Aorta (tissue), 5 donors: ENCODE measurements at regions not wholly inside any gene's neighbourhood (a gene's known extent, or its start where the extent isn't known, plus 50 kb on each side); places are given as distances from the start of the nearest gene placed in this dataset.

ENCODE experiments used
- ATAC-seq: fragments of 200-7000 bp; cut with Tn5 transposase; one replicate; pipeline ENCODE4 v1.9.1; 2022; ENCODE audit warnings: moderate library complexity; ENCODE audit not compliant: low FRiP score
- DNase-seq, 2 donors: peaks; one replicate each; pipeline ENCODE4 v3.0.0-alpha.2; 2020
- H3K27ac ChIP-seq, 2 donors: one replicate each; pipeline ENCODE4 v1.5.1; 2013; ENCODE audit warnings: low read length in 2 of 2, mild to moderate bottlenecking in 2 of 2, moderate library complexity in 2 of 2, control low read depth in 1 of 2, inconsistent platforms in 1 of 2, low read depth in 1 of 2
- H3K27me3 ChIP-seq, 2 donors: one replicate each; pipeline ENCODE4 v1.6.1; 2013; ENCODE audit warnings: control low read depth in 1 of 2, low read length in 1 of 2, mild to moderate bottlenecking in 1 of 2, moderate library complexity in 1 of 2; ENCODE audit not compliant: insufficient read depth in 2 of 2, control insufficient read depth in 1 of 2
- H3K36me3 ChIP-seq, 2 donors: one replicate each; pipeline ENCODE4 v1.6.1; 2013; ENCODE audit warnings: control low read depth in 1 of 2, low read length in 1 of 2, mild to moderate bottlenecking in 1 of 2; ENCODE audit not compliant: insufficient read depth in 2 of 2, control insufficient read depth in 1 of 2
- H3K4me1 ChIP-seq, 2 donors: one replicate each; pipeline ENCODE4 v1.6.1; 2013; ENCODE audit warnings: low read length in 2 of 2, control low read depth in 1 of 2, mild to moderate bottlenecking in 1 of 2, moderate library complexity in 1 of 2; ENCODE audit not compliant: insufficient read depth in 2 of 2, control insufficient read depth in 1 of 2
- H3K4me3 ChIP-seq, 2 donors: one replicate each; pipeline ENCODE4 v1.5.1; 2013; ENCODE audit warnings: low read length in 2 of 2, control low read depth in 1 of 2, mild to moderate bottlenecking in 1 of 2
- H3K9me3 ChIP-seq: one replicate; pipeline ENCODE4 v1.6.1; 2013; ENCODE audit warnings: mild to moderate bottlenecking, low read length; ENCODE audit not compliant: control insufficient read depth
- WGBS, 2 donors: extraction: QIAGEN DNeasy Blood & Tissue Kit; methylation state at CpG; one replicate each; pipeline ENCODE4 v1.1.7; 2013; 5-methylcytosine and 5-hydroxymethylcytosine counted together
- intact Hi-C, 2 donors: fragments of 100-400 bp; cut with DNase I; formaldehyde crosslinking; loops; one replicate each; pipeline versions ENCODE4 v1.14.2 to v1.15.0; 2022
- donor health status: healthy with polysubstance abuse.
- donor health status: Bipolar disorder and iron deficiency.
- donor health status: DM: no; HTN: no; CAD: no.
- donor health status: DM: no; HTN: no; CAD: no.
- donor health status: DM: yes; HTN: yes; CAD: no.

- Histone ChIP-seq H3K36me3 (no peaks in the 10 kb centered on the region), H3K27ac (no peak overlapping the region), H3K27me3 (no peaks in the 10 kb centered on the region), H3K9me3 (no peaks in the 10 kb centered on the region), H3K4me3 (no peak overlapping the region), H3K4me1 (peaks cover 2 to 5% of the 10 kb centered on the region in 2 donors)
- 78 to 82% methylated on average over 7 of the region's 7 CpGs for WGBS, 2 donors
- intact Hi-C loops, result no loop called here
- DNase-seq (no peak), ATAC-seq (no peak)
Measured at GRCh38 chr2:215777465-215778044, 235.8 kb downstream of the MREG start.

GRCh38 chr2:215775106-215775505 lies 238.2 kb downstream of the MREG start:
- intact Hi-C loops, result no loop called here
- 46 to 55% methylated on average over 4 of the region's 4 CpGs for WGBS, 2 donors

GRCh38 chr2:215773728-215774127 lies 239.6 kb downstream of the MREG start:
- intact Hi-C loops, result no loop called here
- no peak overlapping the region for H3K27ac ChIP-seq
- peak in 1 of 2 donors; percentile 76 for DNase-seq
- ATAC-seq, result peak; percentile 67
- WGBS, 2 donors, result 51 to 54% methylated on average over 2 of the region's 2 CpGs
- H3K4me3 ChIP-seq, result no peak overlapping the region
- no peaks in the 10 kb centered on the region for H3K9me3 ChIP-seq
- no peaks in the 10 kb centered on the region for H3K27me3 ChIP-seq
- no peaks in the 10 kb centered on the region for H3K36me3 ChIP-seq
- H3K4me1 ChIP-seq, result peaks cover 9 to 15% of the 10 kb centered on the region in 2 donors

More at GRCh38 chr2:215775106-215775505, 238.2 kb downstream of the MREG start:
- H3K9me3 ChIP-seq, result no peaks in the 10 kb centered on the region
- no peak overlapping the region for H3K4me3 ChIP-seq
- no peaks in the 10 kb centered on the region for H3K27me3 ChIP-seq
- DNase-seq (no peak), ATAC-seq (no peak)
- peaks cover 9 to 15% of the 10 kb centered on the region in 2 donors for H3K4me1 ChIP-seq
- no peaks in the 10 kb centered on the region for H3K36me3 ChIP-seq
- no peak overlapping the region for H3K27ac ChIP-seq

- Histone ChIP-seq H3K36me3 (no peaks in the 10 kb centered on the region), H3K4me3 (no peak overlapping the region), H3K27me3 (no peaks in the 10 kb centered on the region), H3K9me3 (peaks cover 3% of the 10 kb centered on the region), H3K4me1 (peaks cover 9 to 15% of the 10 kb centered on the region in 2 donors), H3K27ac (no peak overlapping the region)
- ATAC-seq, result no peak
- WGBS, 2 donors, result 27 to 36% methylated on average over 5 of the region's 5 CpGs
- intact Hi-C loops, result no loop called here
- no peak for DNase-seq
Measured at GRCh38 chr2:215772634-215773563, 240.5 kb downstream of the MREG start.

GRCh38 chr2:215772003-215772402 lies 241.3 kb downstream of the MREG start:
- ATAC-seq (no peak), DNase-seq (no peak)
- no peaks in the 10 kb centered on the region for H3K27me3 ChIP-seq
- no peaks in the 10 kb centered on the region for H3K36me3 ChIP-seq
- no peak overlapping the region for H3K4me3 ChIP-seq
- intact Hi-C loops, result no loop called here
- H3K27ac ChIP-seq, result peak overlapping the region; percentile 25 to 76
- peaks cover 3% of the 10 kb centered on the region for H3K9me3 ChIP-seq
- peaks cover 7 to 15% of the 10 kb centered on the region in 2 donors for H3K4me1 ChIP-seq
- 1 to 7% methylated on average over 1 of the region's 1 CpG for WGBS, 2 donors

- Histone ChIP-seq H3K4me1 (peaks cover 7 to 15% of the 10 kb centered on the region in 2 donors), H3K27ac (peak overlapping the region in 1 of 2 donors; percentile 76), H3K4me3 (no peak overlapping the region), H3K9me3 (peaks cover 3% of the 10 kb centered on the region), H3K36me3 (no peaks in the 10 kb centered on the region), H3K27me3 (no peaks in the 10 kb centered on the region)
- intact Hi-C loops, result no loop called here
- WGBS, 2 donors, result 21 to 38% methylated on average over 2 of the region's 2 CpGs
- ATAC-seq (no peak), DNase-seq (no peak)
Measured at GRCh38 chr2:215771241-215771640, 242.1 kb downstream of the MREG start.

GRCh38 chr2:215770668-215771067 lies 242.7 kb downstream of the MREG start:
- H3K36me3 ChIP-seq, result no peaks in the 10 kb centered on the region
- DNase-seq (no peak), ATAC-seq (no peak)
- peaks cover 3% of the 10 kb centered on the region for H3K9me3 ChIP-seq
- no peak overlapping the region for H3K4me3 ChIP-seq
- no peaks in the 10 kb centered on the region for H3K27me3 ChIP-seq
- peaks cover 7 to 15% of the 10 kb centered on the region in 2 donors for H3K4me1 ChIP-seq
- intact Hi-C loops, result no loop called here
- peak overlapping the region; percentile 36 to 76 for H3K27ac ChIP-seq
- 88 to 93% methylated on average over 4 of the region's 4 CpGs for WGBS, 2 donors

- intact Hi-C loops, result no loop called here
- Histone ChIP-seq H3K27me3 (no peaks in the 10 kb centered on the region), H3K36me3 (no peaks in the 10 kb centered on the region), H3K4me3 (no peak overlapping the region), H3K4me1 (peaks cover 7 to 15% of the 10 kb centered on the region in 2 donors), H3K9me3 (peaks cover 3% of the 10 kb centered on the region), H3K27ac (no peak overlapping the region)
- 96 to 97% methylated on average over 2 of the region's 2 CpGs for WGBS, 2 donors
- DNase-seq (no peak), ATAC-seq (no peak)
Measured at GRCh38 chr2:215769246-215769645, 244.1 kb downstream of the MREG start.
